Thyroid gland (tissue), 4 donors: ENCODE measurements at regions not wholly inside any gene's neighbourhood (a gene's known extent, or its start where the extent isn't known, plus 50 kb on each side); places are given as distances from the start of the nearest gene placed in this dataset.

ENCODE experiments used
- CTCF ChIP-seq, 6 experiments: fragments of 200-600 bp in 3 of 6; fragments of 450-650 bp in 3 of 6; sonication (generic) in 3 of 6; IDR thresholded peaks; one replicate each; pipeline ENCODE4 v1.5.1; 2016 to 2019; ENCODE audit warnings: antibody characterized with exemption in 6 of 6, mild to moderate bottlenecking in 2 of 6, inconsistent platforms in 1 of 6, moderate library complexity in 1 of 6
- POLR2A ChIP-seq, 2 donors: fragments of 450-650 bp; IDR thresholded peaks; one replicate each; pipeline ENCODE4 v1.6.1; 2017; ENCODE audit warnings: antibody characterized with exemption in 2 of 2, mild to moderate bottlenecking in 2 of 2, moderate library complexity in 1 of 2

- TF ChIP-seq POLR2A (IDR thresholded peaks at IDR 0.05) (no peak), CTCF (IDR thresholded peaks at IDR 0.05) (no peak)
These were observed 364.8 kb downstream of the SMARCA1 start for GRCh38 chrX:129158505-129158904.
